T-helper 1 cell (primary cell): ENCODE measurements at regions not wholly inside any gene's neighbourhood (a gene's known extent, or its start where the extent isn't known, plus 50 kb on each side); places are given as distances from the start of the nearest gene placed in this dataset.
A peak's percentile ranks its signal among the peaks of the same experiment; 100 is the strongest.

ENCODE experiments used
- DNase-seq, 5 donors: peaks; one replicate each; pipeline ENCODE4 v3.0.0-alpha.2; 2012 to 2020

- DNase-seq: no peak
These were observed 59.6 kb downstream of the RNF187 start for GRCh38 chr1:228546541-228547463.

GRCh38 chr1:228547464-228547792, 60.2 kb downstream of the RNF187 start:
- no peak for DNase-seq

GRCh38 chr1:228548788-228549187, 61.6 kb downstream of the RNF187 start:
- DNase-seq: no peak

- DNase-seq: no peak
These were observed 65.5 kb downstream of the RNF187 start for GRCh38 chr1:228552596-228553176.

GRCh38 chr1:228554107-228554506, 66.9 kb downstream of the RNF187 start:
- no peak for DNase-seq

- peak in 2 of 5 donors; percentile 25 to 26 for DNase-seq
These were observed 68.2 kb downstream of the RNF187 start for GRCh38 chr1:228555074-228555994.

DNA sequence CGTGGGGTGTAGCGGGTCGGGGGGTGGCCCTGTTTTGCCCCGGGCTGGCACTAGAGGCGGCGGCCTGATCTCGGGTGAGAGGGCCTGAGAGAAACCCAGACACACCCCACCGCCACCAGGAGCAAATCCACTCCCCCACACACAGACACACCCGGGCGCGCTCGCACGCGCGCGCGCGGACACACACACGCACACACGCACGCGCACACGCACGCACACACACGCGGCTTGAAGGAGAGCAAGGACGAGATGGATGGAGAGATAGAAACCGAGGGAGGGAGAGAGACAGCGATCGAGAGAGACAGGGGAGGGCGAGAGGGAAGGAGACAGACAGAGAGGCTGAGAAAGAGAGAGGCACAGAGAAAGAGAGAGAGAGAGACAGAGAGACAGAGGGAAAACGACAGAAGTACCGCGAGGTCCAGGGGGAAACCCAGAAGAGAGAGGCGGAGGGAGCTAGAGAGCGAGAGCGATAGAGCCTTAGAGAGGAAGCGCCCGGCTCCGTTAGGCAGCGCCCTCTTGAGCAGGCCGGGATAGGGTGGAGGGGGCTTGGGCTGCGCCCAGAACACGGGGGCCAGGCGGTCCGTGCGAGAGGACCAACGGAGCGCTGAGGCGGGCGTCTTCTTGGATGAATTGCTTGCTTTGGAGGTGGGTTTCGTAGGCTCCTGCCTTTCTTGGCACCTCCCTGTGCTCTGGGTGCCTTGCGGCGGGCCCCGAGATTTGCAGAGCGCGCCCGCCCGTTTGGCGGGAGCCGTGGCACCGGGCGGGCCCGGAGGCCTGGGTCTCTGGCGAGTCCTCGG, 69.7 kb downstream of the RNF187 start:
- DNase-seq: peak in 2 of 5 donors; percentile 15 to 34
